NB4 (cell line): ENCODE measurements at regions not wholly inside any gene's neighbourhood (a gene's known extent, or its start where the extent isn't known, plus 50 kb on each side); places are given as distances from the start of the nearest gene placed in this dataset.

Experiments
- POLR2A ChIP-seq: IDR thresholded peaks from 2 replicates; pipeline ENCODE4 v1.6.1; 2011; ENCODE audit warnings: mild to moderate bottlenecking; ENCODE audit not compliant: insufficient read length; ENCODE audit errors: extremely low read depth
- TF ChIP-seq, protein P1 (sequence below): IDR thresholded peaks from one replicate; pipeline ENCODE4 v1.5.1; 2012; ENCODE audit warnings: low read depth, low read length

DNA sequence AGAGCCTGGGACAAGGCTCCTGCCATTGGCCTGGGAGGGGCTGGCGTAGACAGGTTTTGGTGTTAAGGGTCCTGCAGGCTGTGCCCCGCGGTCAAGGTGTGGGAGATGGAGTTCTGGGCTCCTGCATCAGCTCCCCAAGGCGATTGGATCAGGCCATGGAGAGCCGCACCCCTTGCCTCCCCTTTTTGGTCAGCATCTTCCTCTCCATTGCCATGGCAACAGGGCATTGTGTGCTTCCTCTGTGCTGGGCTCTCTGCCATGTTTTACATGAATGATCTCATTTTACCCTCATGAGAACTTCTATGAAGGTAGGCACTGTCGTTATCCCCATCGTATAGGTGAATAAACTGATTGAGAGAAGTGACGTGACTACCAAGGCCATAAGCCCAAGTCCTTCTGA lies 344.3 kb upstream of the CLINT1 start:
- no peak for TF ChIP-seq POLR2A
- TF ChIP-seq, protein P1, sequence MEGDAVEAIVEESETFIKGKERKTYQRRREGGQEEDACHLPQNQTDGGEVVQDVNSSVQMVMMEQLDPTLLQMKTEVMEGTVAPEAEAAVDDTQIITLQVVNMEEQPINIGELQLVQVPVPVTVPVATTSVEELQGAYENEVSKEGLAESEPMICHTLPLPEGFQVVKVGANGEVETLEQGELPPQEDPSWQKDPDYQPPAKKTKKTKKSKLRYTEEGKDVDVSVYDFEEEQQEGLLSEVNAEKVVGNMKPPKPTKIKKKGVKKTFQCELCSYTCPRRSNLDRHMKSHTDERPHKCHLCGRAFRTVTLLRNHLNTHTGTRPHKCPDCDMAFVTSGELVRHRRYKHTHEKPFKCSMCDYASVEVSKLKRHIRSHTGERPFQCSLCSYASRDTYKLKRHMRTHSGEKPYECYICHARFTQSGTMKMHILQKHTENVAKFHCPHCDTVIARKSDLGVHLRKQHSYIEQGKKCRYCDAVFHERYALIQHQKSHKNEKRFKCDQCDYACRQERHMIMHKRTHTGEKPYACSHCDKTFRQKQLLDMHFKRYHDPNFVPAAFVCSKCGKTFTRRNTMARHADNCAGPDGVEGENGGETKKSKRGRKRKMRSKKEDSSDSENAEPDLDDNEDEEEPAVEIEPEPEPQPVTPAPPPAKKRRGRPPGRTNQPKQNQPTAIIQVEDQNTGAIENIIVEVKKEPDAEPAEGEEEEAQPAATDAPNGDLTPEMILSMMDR: no peak
